HG03432 (cell line): ENCODE measurements at regions not wholly inside any gene's neighbourhood (a gene's known extent, or its start where the extent isn't known, plus 50 kb on each side); places are given as distances from the start of the nearest gene placed in this dataset.
"Not testable (repeated sequence)": the region's sequence is repeated elsewhere in the genome, so short reads cannot be mapped to it uniquely, and the experiment has no call there.

Experiments
- ATAC-seq: cut with Tn5 transposase; IDR thresholded peaks from one replicate; pipeline ENCODE4 v1.9.1; 2021; ENCODE audit warnings: mild to moderate bottlenecking, moderate library complexity; ENCODE audit not compliant: unreplicated experiment

DNA sequence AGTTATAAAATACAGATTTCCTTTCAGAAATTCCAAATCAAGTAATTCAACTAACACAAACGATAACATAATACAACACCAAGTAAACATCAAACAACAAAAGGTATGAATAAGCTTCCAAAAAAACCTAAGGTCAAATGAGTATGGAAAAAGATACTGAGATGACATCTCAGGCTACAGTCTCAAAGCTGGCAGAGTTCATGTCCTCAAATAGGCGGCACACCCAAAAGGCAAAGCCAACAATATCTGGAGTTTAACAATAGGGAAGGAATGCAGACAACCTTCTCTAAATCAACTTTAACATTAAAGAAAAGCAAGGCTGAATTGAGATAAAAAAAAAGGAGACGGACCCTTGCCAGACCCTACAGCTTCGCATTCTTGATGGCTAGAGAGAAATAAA, 346.6 kb downstream of the RSL24D1 start:
- no peak for ATAC-seq

DNA sequence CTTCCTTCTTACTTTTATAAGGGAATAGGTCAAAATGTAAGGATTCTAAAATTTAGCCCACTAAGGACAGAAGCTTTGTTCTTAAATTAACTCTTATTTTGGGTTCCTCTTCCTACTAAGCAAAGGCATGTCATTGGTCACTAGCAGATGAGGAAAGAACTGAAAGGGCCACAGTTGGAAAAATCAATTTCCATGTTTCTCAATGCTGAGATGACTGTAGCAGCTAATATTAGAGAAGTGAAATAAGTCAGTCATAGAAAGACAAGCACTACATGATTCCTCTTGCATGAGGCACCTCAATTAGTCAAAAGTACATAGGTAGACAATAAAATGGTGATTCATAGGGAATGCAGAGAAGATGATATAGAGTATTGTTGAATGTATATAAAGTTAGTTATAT, 353.7 kb downstream of the RSL24D1 start:
- no peak for ATAC-seq

- no peak for ATAC-seq
These were observed 354.9 kb downstream of the RSL24D1 start for GRCh38 chr15:54841701-54842305.

GRCh38 chr15:54840621-54841398, 355.9 kb downstream of the RSL24D1 start:
- ATAC-seq, result no peak

GRCh38 chr15:54839379-54839778, 357.4 kb downstream of the RSL24D1 start:
- no peak for ATAC-seq

GRCh38 chr15:54836052-54836795, 360.5 kb downstream of the RSL24D1 start:
- ATAC-seq, result peak; percentile 71

DNA sequence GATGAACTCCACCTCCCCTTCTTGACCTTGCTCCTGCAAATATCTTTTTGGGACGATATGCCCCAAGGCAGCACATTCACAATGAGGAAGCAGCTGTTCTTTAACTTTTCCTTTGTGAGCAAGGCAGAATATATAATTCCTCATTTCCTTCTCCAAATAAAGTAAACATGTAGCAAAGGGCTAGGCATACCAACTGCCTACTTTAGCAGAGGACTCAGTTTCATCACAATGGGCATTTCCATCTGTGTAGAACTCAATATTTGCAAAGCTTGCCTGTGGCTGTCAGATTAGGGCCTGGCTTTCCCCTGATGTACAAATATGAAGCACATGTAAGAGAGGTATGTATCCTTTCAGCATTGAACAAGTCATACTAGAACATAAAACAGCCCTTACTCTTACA, 366.9 kb downstream of the RSL24D1 start:
- ATAC-seq, result no peak

DNA sequence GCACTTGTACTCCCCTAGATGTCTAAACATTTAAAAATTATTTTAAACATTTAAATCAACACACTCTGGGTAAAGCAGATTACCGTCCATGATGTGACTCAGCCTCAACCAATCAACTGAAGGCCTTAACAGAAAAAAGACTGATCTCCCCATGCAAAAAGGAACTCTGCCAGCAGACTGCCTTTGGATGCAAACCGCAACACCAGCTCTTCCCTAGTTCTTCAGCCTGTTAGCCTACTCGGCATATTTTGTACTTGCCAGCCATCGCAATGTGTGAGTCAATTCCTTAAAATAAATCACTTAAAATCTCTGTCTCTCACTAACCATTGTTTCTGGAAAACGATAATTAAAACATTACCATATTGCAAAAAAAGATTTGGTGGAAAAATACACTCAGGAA, 375.9 kb downstream of the RSL24D1 start:
- no peak for ATAC-seq

GRCh38 chr15:54820098-54820497, 376.6 kb downstream of the RSL24D1 start:
- ATAC-seq, result no peak

DNA sequence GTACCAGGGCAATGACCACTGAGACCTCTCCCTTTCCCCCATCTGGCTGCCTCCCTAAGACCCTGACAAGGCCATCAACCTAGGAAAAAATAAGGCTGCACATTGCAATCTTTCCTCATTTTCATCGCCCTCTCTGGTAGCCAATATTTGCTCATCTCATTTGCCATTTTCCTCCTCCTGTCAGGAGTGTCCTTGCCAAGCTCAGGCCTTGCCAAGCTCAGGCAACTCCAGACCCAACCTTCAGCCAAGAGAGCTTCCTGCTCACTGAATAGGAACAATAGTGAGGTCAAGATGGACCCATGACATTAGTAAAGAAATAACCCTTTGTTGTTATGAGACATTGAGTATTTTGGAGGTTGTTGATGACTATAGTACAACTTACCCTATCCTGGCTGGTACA, 380.3 kb downstream of the RSL24D1 start:
- ATAC-seq, result no peak

- ATAC-seq, result no peak
These were observed 381.2 kb downstream of the RSL24D1 start for GRCh38 chr15:54815556-54815955.

GRCh38 chr15:54812383-54812782, 384.4 kb downstream of the RSL24D1 start:
- no peak for ATAC-seq

- ATAC-seq, result no peak
These were observed 386.2 kb downstream of the RSL24D1 start for GRCh38 chr15:54810496-54810895.

DNA sequence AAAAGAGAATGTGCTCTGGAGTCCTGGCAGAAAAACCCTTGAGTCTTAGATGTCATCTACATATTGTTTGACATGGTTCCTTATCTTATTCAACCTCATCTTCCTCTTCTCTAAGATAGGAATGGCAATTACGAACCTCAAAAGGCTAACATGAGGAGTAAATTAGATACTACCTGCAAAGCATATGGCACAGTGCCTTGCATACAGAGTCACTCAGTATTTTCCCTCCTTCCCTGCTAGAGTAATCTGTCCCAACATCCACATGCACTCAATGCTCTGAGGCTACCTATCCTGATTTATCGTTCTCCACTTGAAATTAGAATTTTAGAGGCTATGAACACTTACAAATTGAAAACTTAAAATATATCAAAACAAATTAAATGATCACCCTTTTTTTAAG, 386.7 kb downstream of the RSL24D1 start:
- ATAC-seq, result no peak

- ATAC-seq, result no peak
These were observed 388.4 kb downstream of the RSL24D1 start for GRCh38 chr15:54808321-54808720.

- ATAC-seq, result peak; percentile 42
These were observed 392.8 kb downstream of the RSL24D1 start for GRCh38 chr15:54803987-54804386.

- ATAC-seq, result peak; percentile 81
These were observed 393.5 kb downstream of the RSL24D1 start for GRCh38 chr15:54803134-54803808.

- no peak for ATAC-seq
These were observed 404.2 kb downstream of the RSL24D1 start for GRCh38 chr15:54792526-54792925.

DNA sequence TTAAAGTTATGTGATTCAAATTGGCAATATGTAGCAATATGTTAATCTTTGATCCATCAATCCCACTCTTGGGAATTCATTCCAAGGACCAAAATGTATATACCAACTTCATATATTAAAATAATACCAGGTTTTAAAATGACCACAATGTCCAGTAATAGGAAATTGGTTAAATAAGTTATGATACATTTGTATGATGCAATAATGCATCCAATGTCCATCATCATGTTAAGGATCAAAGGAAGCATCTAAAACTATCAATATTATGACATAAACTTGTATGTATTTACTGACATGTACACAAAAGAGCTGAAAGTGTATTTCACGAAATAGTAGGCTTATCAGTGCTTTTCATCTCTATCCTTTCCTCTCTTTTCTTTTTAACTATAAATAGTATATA, 406.0 kb downstream of the RSL24D1 start:
- no peak for ATAC-seq

- no peak for ATAC-seq
These were observed 407.4 kb downstream of the RSL24D1 start for GRCh38 chr15:54789376-54789775.

DNA sequence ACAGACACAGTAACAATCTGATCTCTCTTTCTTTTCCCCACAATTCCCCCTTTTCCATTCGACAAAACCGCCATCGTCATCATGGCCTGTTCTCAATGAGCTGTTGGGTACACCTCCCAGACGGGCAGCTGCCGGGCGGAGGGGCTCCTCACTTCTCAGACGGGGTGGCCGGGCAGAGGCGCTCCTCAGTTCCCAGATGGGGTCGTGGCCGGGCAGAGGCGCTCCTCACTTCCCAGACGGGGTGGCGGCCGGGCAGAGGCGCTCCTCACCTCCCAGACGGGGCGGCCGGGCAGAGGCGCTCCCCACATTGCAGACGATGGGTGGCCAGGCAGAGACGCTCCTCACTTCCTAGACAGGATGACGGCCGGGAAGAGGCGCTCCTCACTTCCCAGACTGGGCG, 415.5 kb downstream of the RSL24D1 start:
- ATAC-seq, result not testable (repeated sequence)
